K562 (cell line): ENCODE measurements at regions not wholly inside any gene's neighbourhood (a gene's known extent, or its start where the extent isn't known, plus 50 kb on each side); places are given as distances from the start of the nearest gene placed in this dataset.
"Not testable (repeated sequence)": the region's sequence is repeated elsewhere in the genome, so short reads cannot be mapped to it uniquely, and the experiment has no call there.

Experiments used
- ATAC-seq: fragments of 200-7000 bp; cut with Tn5 transposase; 3 replicates; pipeline ENCODE4 v1.9.1; 2020; ENCODE audit warnings: moderate library complexity
- BruUV-seq: library from RNA; stranded (reverse); fragments of 400-500 nt; replicated peaks from 2 replicates; lab custom pipeline; 2021; lab: Mats Ljungman, UMichigan
- CTCF ChIA-PET: fragments of 300-600 bp; formaldehyde crosslinking; extraction: SDS; loops from one replicate; lab custom pipeline; 2021; ENCODE audit warnings: low intra/inter-chr PET ratio; lab: Yijun Ruan, JAX
- POLR2A ChIA-PET: fragments of 300-600, 350-650 bp; sonication (Branson Sonifier 250); formaldehyde crosslinking; extraction: SDS; loops from one replicate; lab custom pipeline; 2021; ENCODE audit warnings: antibody characterized with exemption, inconsistent platforms; lab: Yijun Ruan, JAX
- DNase-seq, 4 experiments: peaks; one replicate each; pipeline versions ENCODE4 v3.0.0 to v3.0.0-alpha.2; 2011 to 2018; ENCODE audit warnings: low spot score in 3 of 4, mixed read lengths in 3 of 4; ENCODE audit errors: extremely low read depth in 1 of 4
- FAIRE-seq: peaks from 2 replicates; lab custom pipeline; 2011; peaks lifted over from hg19 to GRCh38; lab: Jason Lieb, UNC
- H2AFZ ChIP-seq: 2 replicates; pipeline ENCODE4 v1.6.0; 2011; ENCODE audit warnings: low read depth, low read length, control low read depth, inconsistent platforms
- H3K27ac ChIP-seq: fragments of 200-600 bp; 3 replicates; pipeline ENCODE4 v1.8.0; 2011; ENCODE audit warnings: low read depth, mild to moderate bottlenecking, control low read depth, inconsistent platforms, low read length, moderate library complexity, mixed read lengths; ENCODE audit errors: extremely low read depth
- H3K27me3 ChIP-seq, 2 experiments: fragments of 300-600 bp in 1 of 2; 2 replicates in 1 of 2; 3 replicates in 1 of 2; pipeline versions ENCODE4 v1.6.0 to v1.8.0; 2011; ENCODE audit warnings: inconsistent platforms in 2 of 2, low read length in 2 of 2, mild to moderate bottlenecking in 1 of 2, mixed read lengths in 1 of 2, moderate library complexity in 1 of 2; ENCODE audit not compliant: control insufficient read depth in 2 of 2, insufficient read depth in 2 of 2
- H3K36me3 ChIP-seq: fragments of 300-600 bp; 3 replicates; pipeline ENCODE4 v1.8.0; 2011; ENCODE audit warnings: mild to moderate bottlenecking, low read length, inconsistent platforms; ENCODE audit not compliant: control insufficient read depth, insufficient read depth
- H3K4me1 ChIP-seq, 2 experiments: fragments of 200-600 bp in 1 of 2; replicated peaks in 1 of 2; 2 replicates in 1 of 2; 3 replicates in 1 of 2; pipeline versions ENCODE4 v1.5.1 to v1.8.0; 2011; ENCODE audit warnings: inconsistent platforms in 2 of 2, low read length in 2 of 2, mild to moderate bottlenecking in 1 of 2, mixed read lengths in 1 of 2, moderate library complexity in 1 of 2; ENCODE audit not compliant: control insufficient read depth in 2 of 2, insufficient read depth in 2 of 2
- H3K4me2 ChIP-seq: 2 replicates; pipeline ENCODE4 v1.6.1; 2011; ENCODE audit warnings: low read length, control low read depth, inconsistent platforms, mixed read lengths; ENCODE audit not compliant: insufficient read depth
- H3K4me3 ChIP-seq: fragments of 200-600 bp; sonication (generic), shearing (Covaris generic); 2 replicates; pipeline ENCODE4 v1.5.1; 2016; ENCODE audit warnings: control low read depth, inconsistent platforms
- H3K79me2 ChIP-seq: fragments of 200-600 bp; 3 replicates; pipeline ENCODE4 v1.8.0; 2011; ENCODE audit warnings: low read length, inconsistent platforms; ENCODE audit not compliant: control insufficient read depth, insufficient read depth
- H3K9ac ChIP-seq, 2 experiments: 2 replicates each; pipeline versions ENCODE4 v1.6.0 to v1.6.1; 2011; ENCODE audit warnings: low read depth in 2 of 2, low read length in 2 of 2, control low read depth in 1 of 2, inconsistent platforms in 1 of 2, mild to moderate bottlenecking in 1 of 2, mixed read lengths in 1 of 2; ENCODE audit not compliant: insufficient read depth in 1 of 2
- H3K9me1 ChIP-seq: one replicate; pipeline ENCODE4 v1.6.0; 2011; ENCODE audit warnings: inconsistent platforms, mild to moderate bottlenecking, low read length, moderate library complexity; ENCODE audit not compliant: control insufficient read depth, insufficient read depth
- H3K9me3 ChIP-seq: replicated peaks from 2 replicates; pipeline ENCODE4 v1.5.1; 2011; ENCODE audit warnings: low read depth, low read length, inconsistent platforms; ENCODE audit not compliant: control insufficient read depth, insufficient read depth
- H4K20me1 ChIP-seq: replicated peaks from 2 replicates; pipeline ENCODE4 v1.6.1; 2011; ENCODE audit warnings: low read length, inconsistent platforms, mixed read lengths; ENCODE audit not compliant: control insufficient read depth, insufficient read depth
- BRD4 ChIP-seq: fragments of 200-600 bp; sonication (generic); IDR thresholded peaks from 2 replicates; pipeline ENCODE4 v1.6.1; 2017; ENCODE audit warnings: inconsistent platforms
- CUX1 ChIP-seq: fragments of 200-800 bp; sonication (Bioruptor generic); IDR thresholded peaks from 2 replicates; pipeline ENCODE4 v1.6.1; 2016; ENCODE audit warnings: missing genetic modification characterization, missing compliant biosample characterization
- ELF1 ChIP-seq: fragments of 200-800 bp; sonication (Bioruptor generic); IDR thresholded peaks from 2 replicates; pipeline ENCODE4 v1.6.1; 2016; ENCODE audit warnings: missing genetic modification characterization, missing compliant biosample characterization
- NFRKB ChIP-seq: fragments of 450-650 bp; IDR thresholded peaks from 2 replicates; pipeline ENCODE4 v1.6.1; 2016; ENCODE audit warnings: low read depth
- PHF8 ChIP-seq: fragments of 200-600 bp; sonication (generic); IDR thresholded peaks from 2 replicates; pipeline ENCODE4 v1.6.1; 2012; ENCODE audit warnings: mixed run types, mild to moderate bottlenecking, inconsistent platforms, low read length, moderate library complexity, borderline replicate concordance
- POLR2G ChIP-seq: fragments of 200-400 bp; formaldehyde crosslinking; IDR thresholded peaks from 2 replicates; pipeline ENCODE4 v1.6.1; 2017; ENCODE audit warnings: low read depth, mild to moderate bottlenecking, antibody characterized with exemption, low read length, moderate library complexity
- RBFOX2 ChIP-seq: fragments of 200-400 bp; formaldehyde crosslinking; IDR thresholded peaks from 2 replicates; pipeline ENCODE4 v1.6.1; 2017; ENCODE audit warnings: low read depth, mild to moderate bottlenecking, low read length, moderate library complexity
- TAF1 ChIP-seq: IDR thresholded peaks from 2 replicates; pipeline ENCODE4 v1.6.1; 2011; ENCODE audit warnings: mild to moderate bottlenecking, low read length, moderate library complexity; ENCODE audit not compliant: insufficient read depth, control insufficient read depth, severe bottlenecking; ENCODE audit errors: extremely low read depth
- YY1 ChIP-seq, 3 experiments: IDR thresholded peaks; 2 replicates each; pipeline ENCODE4 v1.6.1; 2011; ENCODE audit warnings: low read length in 2 of 3, mild to moderate bottlenecking in 2 of 3, moderate library complexity in 2 of 3, borderline replicate concordance in 1 of 3, control low read depth in 1 of 3, low read depth in 1 of 3; ENCODE audit not compliant: insufficient read depth in 3 of 3, insufficient replicate concordance in 2 of 3, control insufficient read depth in 1 of 3, insufficient read length in 1 of 3; ENCODE audit errors: extremely low read depth in 1 of 3
- ZBTB7A ChIP-seq: IDR thresholded peaks from 2 replicates; pipeline ENCODE4 v1.6.1; 2011; ENCODE audit warnings: low read depth, mild to moderate bottlenecking, low read length, moderate library complexity, borderline replicate concordance; ENCODE audit not compliant: control insufficient read depth
- ZFX ChIP-seq: sonication (generic); formaldehyde crosslinking; IDR thresholded peaks from 2 replicates; pipeline ENCODE4 v1.8.0; 2022; ENCODE audit warnings: mild to moderate bottlenecking, missing genetic modification reagents, moderate library complexity
- WGBS: fragments of 100-300 bp; shearing (Covaris generic); methylation state at CpG from one replicate; pipeline ENCODE4 v1.1.6; 2016; ENCODE audit warnings: low coverage, mixed read lengths; ENCODE audit not compliant: insufficient coverage; ENCODE audit errors: missing lambda C conversion rate; 5-methylcytosine and 5-hydroxymethylcytosine counted together
- in situ Hi-C: fragments of 300-500 bp; cut with MboI; formaldehyde crosslinking; loops from 4 replicates; pipeline ENCODE4 v1.15.0; 2018; ENCODE audit warnings: inconsistent platforms, mixed read lengths
- intact Hi-C: fragments of 100-400 bp; cut with micrococcal nuclease; formaldehyde crosslinking; loops from 2 replicates; pipeline ENCODE4 v1.14.2; 2022

DNA sequence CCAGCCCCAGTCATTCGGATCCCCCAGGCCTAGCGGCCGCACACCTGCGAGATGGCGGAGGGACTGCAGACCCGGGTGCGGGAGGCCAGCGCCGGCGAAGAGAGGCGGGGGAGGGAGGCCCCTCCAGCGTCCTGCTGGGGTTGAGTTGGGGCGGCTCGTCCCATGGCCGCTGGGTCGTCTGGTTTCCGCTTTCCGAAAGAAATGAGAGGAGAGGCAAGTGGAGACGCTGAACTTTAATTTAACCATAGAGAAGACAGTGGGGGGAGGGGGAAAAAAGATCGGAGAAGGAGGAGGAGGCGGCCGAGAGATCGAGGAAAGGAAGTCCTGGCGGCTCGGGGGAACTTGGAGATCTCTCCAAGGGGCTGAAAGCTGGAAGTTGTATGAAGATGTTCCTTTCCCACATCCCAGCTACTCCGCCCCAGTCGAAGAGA lies 967.7 kb upstream of the DEFB115 start:
- under 1% methylated on average over 21 of the region's 27 CpGs for WGBS
- peak overlapping the region; percentile 91 for H3K27ac ChIP-seq
- POLR2A ChIA-PET, result interaction anchor here (0.6 kb wide), 1 partner anchor 1107 kb away, joined by 3 read pairs; no protein-coding TSS in a partner anchor
- H3K36me3 ChIP-seq, BruUV-seq, H3K27me3 ChIP-seq, H4K20me1 ChIP-seq, CTCF ChIA-PET, H3K9me1 ChIP-seq, FAIRE-seq, H3K79me2 ChIP-seq: not testable (repeated sequence)
- peak overlapping the region; percentile 75 to 89 for H3K9ac ChIP-seq
- peak overlapping the region; percentile 86 for H2AFZ ChIP-seq
- intact Hi-C loops, result loop anchor here (2.0 to 10.0 kb wide), 3 partner anchors 59 to 695 kb away; no protein-coding TSS in a partner anchor
- H3K4me3 ChIP-seq, result peak overlapping the region; percentile 46
- peaks cover 0 to 26% of the 10 kb centered on the region in 2 experiments; a peak in 4 of 5 replicates for H3K4me1 ChIP-seq
- peak overlapping the region; percentile 78 for H3K4me2 ChIP-seq
- in situ Hi-C loops, result loop anchor here (10.0 kb wide), 1 partner anchor 525 kb away; no protein-coding TSS in a partner anchor
- peak; percentile 23 to 60 (median 29) for DNase-seq
- TF ChIP-seq ZFX (CRISPR knock-in tag), result peak; percentile 64
- peak in 1 of 3 experiments; percentile 58 for TF ChIP-seq YY1 (IDR thresholded peaks at IDR 0.05; ENCODE audit: borderline replicate concordance in 1 of 3, control insufficient read depth in 1 of 3, extremely low read depth in 1 of 3, insufficient read depth in 3 of 3, insufficient read length in 1 of 3, insufficient replicate concordance in 2 of 3, low read depth in 1 of 3, low read length in 2 of 3)
- peak; percentile 80 for TF ChIP-seq POLR2G
- TF ChIP-seq PHF8, result peak; percentile 47; the same call in 1 of the 2 replicates
- 0 out of 2 replicates have a peak, but pooled peaks have one; percentile 29 for TF ChIP-seq ELF1 (tag)
- peak; percentile 23 for TF ChIP-seq TAF1
- TF ChIP-seq BRD4, result 0 out of 2 replicates have a peak, but pooled peaks have one; percentile 28
- peak; percentile 65; the same call in 1 of the 2 replicates for TF ChIP-seq NFRKB
- TF ChIP-seq RBFOX2, result peak; percentile 60
- peak; percentile 27; the same call in 1 of the 2 replicates for TF ChIP-seq ZBTB7A
- 0 out of 2 replicates have a peak, but pooled peaks have one; percentile 61 for TF ChIP-seq CUX1 (CRISPR knock-in tag)
- TF ChIP-seq, all 486 proteins: peak for 11; not testable (repeated sequence) for 475
- ATAC-seq, H3K9me3 ChIP-seq: not testable (repeated sequence)
